HUES6 (cell line): ENCODE measurements at regions not wholly inside any gene's neighbourhood (a gene's known extent, or its start where the extent isn't known, plus 50 kb on each side); places are given as distances from the start of the nearest gene placed in this dataset.

ENCODE experiments used
- H3K27ac ChIP-seq: 2 replicates; pipeline ENCODE4 v1.7.0; 2013; ENCODE audit warnings: low read depth, mild to moderate bottlenecking, low read length, inconsistent platforms
- H3K27me3 ChIP-seq: 2 replicates; pipeline ENCODE4 v1.6.1; 2013; ENCODE audit warnings: low read length; ENCODE audit not compliant: control insufficient read depth, insufficient read depth
- H3K36me3 ChIP-seq: 2 replicates; pipeline ENCODE4 v1.6.1; 2013; ENCODE audit warnings: low read length; ENCODE audit not compliant: control insufficient read depth, insufficient read depth
- H3K4me1 ChIP-seq: 2 replicates; pipeline ENCODE4 v1.6.1; 2013; ENCODE audit warnings: low read length; ENCODE audit not compliant: control insufficient read depth, insufficient read depth
- H3K4me3 ChIP-seq: 2 replicates; pipeline ENCODE4 v1.5.1; 2013; ENCODE audit warnings: low read depth, low read length
- H3K9ac ChIP-seq: one replicate; pipeline ENCODE4 v1.6.1; 2013; ENCODE audit warnings: mild to moderate bottlenecking, low read length
- H3K9me3 ChIP-seq: 2 replicates; pipeline ENCODE4 v1.6.1; 2013; ENCODE audit warnings: low read depth, low read length; ENCODE audit not compliant: control insufficient read depth, insufficient read depth

- no peaks in the 10 kb centered on the region for H3K4me1 ChIP-seq
- no peaks in the 10 kb centered on the region for H3K36me3 ChIP-seq
- no peak overlapping the region for H3K4me3 ChIP-seq
- no peak overlapping the region for H3K9ac ChIP-seq
- no peaks in the 10 kb centered on the region for H3K27me3 ChIP-seq
- no peak overlapping the region for H3K27ac ChIP-seq
- no peaks in the 10 kb centered on the region for H3K9me3 ChIP-seq
These were observed 555.6 kb upstream of the POT1 start for GRCh38 chr7:125485223-125485622.

GRCh38 chr7:125484755-125485154 lies 555.1 kb upstream of the POT1 start:
- Histone ChIP-seq H3K27me3 (no peaks in the 10 kb centered on the region), H3K36me3 (no peaks in the 10 kb centered on the region), H3K27ac (no peak overlapping the region), H3K9ac (no peak overlapping the region), H3K9me3 (no peaks in the 10 kb centered on the region), H3K4me3 (no peak overlapping the region), H3K4me1 (no peaks in the 10 kb centered on the region)

- Histone ChIP-seq H3K27ac (no peak overlapping the region), H3K9me3 (no peaks in the 10 kb centered on the region), H3K4me3 (no peak overlapping the region), H3K9ac (no peak overlapping the region), H3K36me3 (no peaks in the 10 kb centered on the region), H3K27me3 (no peaks in the 10 kb centered on the region), H3K4me1 (no peaks in the 10 kb centered on the region)
These were observed 551.7 kb upstream of the POT1 start for GRCh38 chr7:125481323-125481722.

- Histone ChIP-seq H3K36me3 (no peaks in the 10 kb centered on the region), H3K27me3 (no peaks in the 10 kb centered on the region), H3K4me1 (no peaks in the 10 kb centered on the region), H3K9me3 (no peaks in the 10 kb centered on the region), H3K4me3 (no peak overlapping the region), H3K27ac (no peak overlapping the region), H3K9ac (no peak overlapping the region)
These were observed 551.1 kb upstream of the POT1 start for GRCh38 chr7:125480762-125481161.

GRCh38 chr7:125468855-125469174 lies 539.2 kb upstream of the POT1 start:
- H3K4me3 ChIP-seq = no peak overlapping the region
- H3K9ac ChIP-seq = no peak overlapping the region
- 0 out of 2 replicates have a peak, but pooled peaks cover 3% of the 10 kb centered on the region for H3K27me3 ChIP-seq
- no peaks in the 10 kb centered on the region for H3K9me3 ChIP-seq
- H3K4me1 ChIP-seq = no peaks in the 10 kb centered on the region
- H3K36me3 ChIP-seq = no peaks in the 10 kb centered on the region
- no peak overlapping the region for H3K27ac ChIP-seq

- Histone ChIP-seq H3K4me1 (no peaks in the 10 kb centered on the region), H3K27ac (no peak overlapping the region), H3K9me3 (no peaks in the 10 kb centered on the region), H3K36me3 (no peaks in the 10 kb centered on the region), H3K9ac (no peak overlapping the region), H3K27me3 (no peaks in the 10 kb centered on the region), H3K4me3 (no peak overlapping the region)
These were observed 538.6 kb upstream of the POT1 start for GRCh38 chr7:125467996-125468854.

GRCh38 chr7:125465527-125465926 lies 535.9 kb upstream of the POT1 start:
- Histone ChIP-seq H3K4me3 (no peak overlapping the region), H3K27ac (no peak overlapping the region), H3K36me3 (no peaks in the 10 kb centered on the region), H3K9ac (no peak overlapping the region), H3K4me1 (peaks cover 14% of the 10 kb centered on the region; the same call in 1 of the 2 replicates), H3K9me3 (no peaks in the 10 kb centered on the region), H3K27me3 (no peaks in the 10 kb centered on the region)

GRCh38 chr7:125462615-125463014 lies 533.0 kb upstream of the POT1 start:
- no peaks in the 10 kb centered on the region for H3K27me3 ChIP-seq
- H3K9me3 ChIP-seq = peaks cover 8% of the 10 kb centered on the region; the same call in 1 of the 2 replicates
- peaks cover 14% of the 10 kb centered on the region; the same call in 1 of the 2 replicates for H3K4me1 ChIP-seq
- no peak overlapping the region for H3K9ac ChIP-seq
- no peaks in the 10 kb centered on the region for H3K36me3 ChIP-seq
- no peak overlapping the region for H3K4me3 ChIP-seq
- no peak overlapping the region for H3K27ac ChIP-seq

- Histone ChIP-seq H3K4me3 (no peak overlapping the region), H3K9me3 (peaks cover 11% of the 10 kb centered on the region; the same call in 1 of the 2 replicates)
These were observed 529.4 kb upstream of the POT1 start for GRCh38 chr7:125459038-125459437.

GRCh38 chr7:125450749-125451148 lies 521.1 kb upstream of the POT1 start:
- no peak overlapping the region for H3K27ac ChIP-seq
- H3K9me3 ChIP-seq = no peaks in the 10 kb centered on the region
- no peak overlapping the region for H3K4me3 ChIP-seq
- H3K4me1 ChIP-seq = no peaks in the 10 kb centered on the region
- no peaks in the 10 kb centered on the region for H3K36me3 ChIP-seq
- H3K27me3 ChIP-seq = no peaks in the 10 kb centered on the region
- H3K9ac ChIP-seq = no peak overlapping the region

More at GRCh38 chr7:125459038-125459437, 529.4 kb upstream of the POT1 start:
- Histone ChIP-seq H3K4me1 (peaks cover 14% of the 10 kb centered on the region; the same call in 1 of the 2 replicates), H3K36me3 (no peaks in the 10 kb centered on the region), H3K27ac (no peak overlapping the region), H3K9ac (no peak overlapping the region), H3K27me3 (no peaks in the 10 kb centered on the region)

GRCh38 chr7:125445836-125446235 lies 516.2 kb upstream of the POT1 start:
- Histone ChIP-seq H3K9ac (no peak overlapping the region), H3K27me3 (no peaks in the 10 kb centered on the region), H3K9me3 (no peaks in the 10 kb centered on the region), H3K4me3 (no peak overlapping the region), H3K4me1 (no peaks in the 10 kb centered on the region), H3K36me3 (no peaks in the 10 kb centered on the region), H3K27ac (no peak overlapping the region)
